HCT116 (cell line): ENCODE measurements at regions not wholly inside any gene's neighbourhood (a gene's known extent, or its start where the extent isn't known, plus 50 kb on each side); places are given as distances from the start of the nearest gene placed in this dataset.

Source experiments
- ATAC-seq: fragments of 200-7000 bp; cut with Tn5 transposase; 2 replicates; pipeline ENCODE4 v1.9.1; 2020; ENCODE audit warnings: mild to moderate bottlenecking, moderate library complexity
- BruUV-seq: library from RNA; stranded (reverse); fragments of 400-500 nt; replicated peaks from 2 replicates; lab custom pipeline; 2021; lab: Mats Ljungman, UMichigan
- CTCF ChIA-PET: fragments of 300-600 bp; sonication (Branson Sonifier 250); formaldehyde crosslinking; loops from one replicate; lab custom pipeline; 2021; ENCODE audit warnings: antibody characterized with exemption; lab: Charles Lee
- POLR2A ChIA-PET: fragments of 300-600, 350-600 bp; sonication (Branson Sonifier 250); formaldehyde crosslinking; loops from one replicate; lab custom pipeline; 2021; ENCODE audit warnings: antibody characterized with exemption; lab: Charles Lee
- RAD21 ChIA-PET, 2 experiments: fragments of 300-600 bp; sonication (Branson Sonifier 250); formaldehyde crosslinking; loops; one replicate each; lab custom pipeline; 2023; ENCODE audit warnings: low total read pairs in 2 of 2; ENCODE audit not compliant: uncharacterized antibody in 2 of 2, unreplicated experiment in 2 of 2, low non-redundant PET in 1 of 2; lab: Charles Lee
- DNase-seq: peaks from one replicate; pipeline ENCODE4 v3.0.0-alpha.2; 2010; ENCODE audit warnings: low read depth, low spot score
- H2AFZ ChIP-seq: fragments of 200-600 bp; shearing (Covaris generic), sonication (generic); 2 replicates; pipeline ENCODE4 v1.6.1; 2017; ENCODE audit warnings: low read depth, mixed run types, mixed read lengths, antibody characterized with exemption, low read length; ENCODE audit not compliant: poor library complexity, severe bottlenecking
- H3K27ac ChIP-seq: 2 replicates; pipeline ENCODE4 v1.5.1; 2012; ENCODE audit warnings: low read depth, low read length
- H3K27me3 ChIP-seq: fragments of 200-600 bp; sonication (generic); 2 replicates; pipeline ENCODE4 v1.6.1; 2016; ENCODE audit warnings: mixed run types, low read length, mixed read lengths; ENCODE audit not compliant: insufficient read depth
- H3K36me3 ChIP-seq, 2 experiments: fragments of 200-500 bp in 1 of 2; fragments of 200-600 bp in 1 of 2; sonication (Bioruptor generic) in 1 of 2; sonication (generic) in 1 of 2; 2 replicates each; pipeline versions ENCODE4 v1.5.1 to v1.6.1; 2014 to 2016; ENCODE audit warnings: low read length in 2 of 2, inconsistent platforms in 1 of 2, mixed read lengths in 1 of 2, mixed run types in 1 of 2; ENCODE audit not compliant: insufficient read depth in 2 of 2, control insufficient read depth in 1 of 2
- H3K4me1 ChIP-seq, 2 experiments: fragments of 200-600 bp in 1 of 2; sonication (generic) in 1 of 2; 2 replicates each; pipeline versions ENCODE4 v1.5.1 to v1.6.1; 2012 to 2017; ENCODE audit warnings: low read length in 2 of 2, inconsistent platforms in 1 of 2, mild to moderate bottlenecking in 1 of 2, mixed read lengths in 1 of 2, mixed run types in 1 of 2, moderate library complexity in 1 of 2; ENCODE audit not compliant: insufficient read depth in 2 of 2, control insufficient read depth in 1 of 2
- H3K4me2 ChIP-seq: fragments of 200-600 bp; sonication (generic); 2 replicates; pipeline ENCODE4 v1.6.1; 2017; ENCODE audit warnings: mixed run types, low read length, mixed read lengths
- H3K4me3 ChIP-seq, 2 experiments: fragments of 200-600 bp in 1 of 2; sonication (generic) in 1 of 2; replicated peaks in 1 of 2; 2 replicates each; pipeline ENCODE4 v1.5.1; 2011 to 2016; ENCODE audit warnings: low read length in 2 of 2, control low read depth in 1 of 2, low read depth in 1 of 2, mild to moderate bottlenecking in 1 of 2, mixed read lengths in 1 of 2, mixed run types in 1 of 2
- H3K79me2 ChIP-seq: fragments of 200-600 bp; sonication (generic); 2 replicates; pipeline ENCODE4 v1.6.1; 2017; ENCODE audit warnings: mild to moderate bottlenecking, mixed run types, low read length, moderate library complexity, mixed read lengths; ENCODE audit not compliant: insufficient read depth
- H3K9ac ChIP-seq: fragments of 200-600 bp; sonication (generic); 2 replicates; pipeline ENCODE4 v1.6.1; 2016; ENCODE audit warnings: low read length, mixed read lengths
- H3K9me2 ChIP-seq: fragments of 200-600 bp; sonication (generic), shearing (Covaris generic); 2 replicates; pipeline ENCODE4 v1.6.1; 2017; ENCODE audit warnings: mixed run types, mild to moderate bottlenecking, moderate library complexity; ENCODE audit not compliant: insufficient read depth
- H3K9me3 ChIP-seq, 2 experiments: fragments of 200-500 bp in 1 of 2; fragments of 200-600 bp in 1 of 2; sonication (Bioruptor generic) in 1 of 2; sonication (generic) in 1 of 2; 2 replicates each; pipeline ENCODE4 v1.6.1; 2014 to 2017; ENCODE audit warnings: low read length in 2 of 2, mixed read lengths in 2 of 2, inconsistent platforms in 1 of 2, low read depth in 1 of 2, mild to moderate bottlenecking in 1 of 2, mixed run types in 1 of 2, moderate library complexity in 1 of 2; ENCODE audit not compliant: control insufficient read depth in 1 of 2, insufficient read depth in 1 of 2
- H4K20me1 ChIP-seq: fragments of 200-600 bp; sonication (generic), shearing (Covaris generic); 2 replicates; pipeline ENCODE4 v1.6.1; 2017; ENCODE audit warnings: mixed run types, mild to moderate bottlenecking, moderate library complexity; ENCODE audit not compliant: insufficient read depth
- CBX3 ChIP-seq: IDR thresholded peaks from 2 replicates; pipeline ENCODE4 v1.6.1; 2012; ENCODE audit warnings: low read depth
- ELF1 ChIP-seq: IDR thresholded peaks from 2 replicates; pipeline ENCODE4 v1.6.1; 2012; ENCODE audit warnings: low read depth, borderline replicate concordance
- EZH2 ChIP-seq: fragments of 200-600 bp; sonication (generic); IDR thresholded peaks from 2 replicates; pipeline ENCODE4 v1.6.1; 2017; ENCODE audit warnings: antibody characterized with exemption, mixed run types
- JUND ChIP-seq: IDR thresholded peaks from 2 replicates; pipeline ENCODE4 v1.6.1; 2012
- MAX ChIP-seq: IDR thresholded peaks from 2 replicates; pipeline ENCODE4 v1.6.1; 2012
- POLR2A ChIP-seq: IDR thresholded peaks from 2 replicates; pipeline ENCODE4 v1.7.0; 2011; ENCODE audit warnings: borderline replicate concordance; ENCODE audit not compliant: insufficient read depth, insufficient read length; ENCODE audit errors: extremely low read depth
- POLR2AphosphoS5 ChIP-seq: IDR thresholded peaks from 2 replicates; pipeline ENCODE4 v1.6.1; 2011; ENCODE audit warnings: mild to moderate bottlenecking, low read depth, low read length, moderate library complexity
- RAD21 ChIP-seq: IDR thresholded peaks from 2 replicates; pipeline ENCODE4 v1.6.1; 2012; ENCODE audit warnings: low read depth, mild to moderate bottlenecking
- SIN3A ChIP-seq: IDR thresholded peaks from 2 replicates; pipeline ENCODE4 v1.6.1; 2012; ENCODE audit warnings: low read depth
- SRF ChIP-seq: IDR thresholded peaks from 2 replicates; pipeline ENCODE4 v1.6.1; 2012; ENCODE audit warnings: low read depth
- TCF7L2 ChIP-seq: IDR thresholded peaks from 2 replicates; pipeline ENCODE4 v1.7.0; 2011; ENCODE audit warnings: borderline replicate concordance, inconsistent platforms; ENCODE audit not compliant: insufficient read depth, insufficient read length; ENCODE audit errors: extremely low read depth
- ZBTB33 ChIP-seq: IDR thresholded peaks from 2 replicates; pipeline ENCODE4 v1.6.1; 2011; ENCODE audit warnings: mild to moderate bottlenecking, low read length, moderate library complexity; ENCODE audit not compliant: insufficient replicate concordance; ENCODE audit errors: extremely low read depth
- ZFX ChIP-seq: fragments of 450-650 bp; IDR thresholded peaks from 2 replicates; pipeline ENCODE4 v1.6.1; 2017
- ZNF274 ChIP-seq: fragments of 200-500 bp; sonication (Bioruptor generic); IDR thresholded peaks from 2 replicates; pipeline ENCODE4 v1.6.1; 2014; ENCODE audit warnings: mild to moderate bottlenecking, low read depth, low read length, inconsistent platforms
- intact Hi-C: fragments of 100-400 bp; cut with micrococcal nuclease; formaldehyde crosslinking; loops from 2 replicates; pipeline ENCODE4 v1.10.0; 2022
- TF ChIP-seq, protein P1 (sequence below): IDR thresholded peaks from 2 replicates; pipeline ENCODE4 v1.6.1; 2012; ENCODE audit warnings: low read depth
- TF ChIP-seq, protein P2 (sequence below), 3 experiments: fragments of 200-600 bp in 1 of 3; sonication (generic) in 1 of 3; IDR thresholded peaks in 2 of 3; conservative IDR thresholded peaks in 1 of 3; 2 replicates each; pipeline ENCODE4 v1.5.1; 2012 to 2017; ENCODE audit warnings: low read depth in 2 of 3, low read length in 2 of 3, antibody characterized with exemption in 1 of 3, borderline replicate concordance in 1 of 3, control low read depth in 1 of 3, mild to moderate bottlenecking in 1 of 3, mixed read lengths in 1 of 3, mixed run types in 1 of 3, moderate library complexity in 1 of 3; ENCODE audit not compliant: insufficient read depth in 1 of 3
- TF ChIP-seq, protein P3 (sequence below): IDR thresholded peaks from 2 replicates; pipeline ENCODE4 v1.6.1; 2012

- TF ChIP-seq, protein P1, sequence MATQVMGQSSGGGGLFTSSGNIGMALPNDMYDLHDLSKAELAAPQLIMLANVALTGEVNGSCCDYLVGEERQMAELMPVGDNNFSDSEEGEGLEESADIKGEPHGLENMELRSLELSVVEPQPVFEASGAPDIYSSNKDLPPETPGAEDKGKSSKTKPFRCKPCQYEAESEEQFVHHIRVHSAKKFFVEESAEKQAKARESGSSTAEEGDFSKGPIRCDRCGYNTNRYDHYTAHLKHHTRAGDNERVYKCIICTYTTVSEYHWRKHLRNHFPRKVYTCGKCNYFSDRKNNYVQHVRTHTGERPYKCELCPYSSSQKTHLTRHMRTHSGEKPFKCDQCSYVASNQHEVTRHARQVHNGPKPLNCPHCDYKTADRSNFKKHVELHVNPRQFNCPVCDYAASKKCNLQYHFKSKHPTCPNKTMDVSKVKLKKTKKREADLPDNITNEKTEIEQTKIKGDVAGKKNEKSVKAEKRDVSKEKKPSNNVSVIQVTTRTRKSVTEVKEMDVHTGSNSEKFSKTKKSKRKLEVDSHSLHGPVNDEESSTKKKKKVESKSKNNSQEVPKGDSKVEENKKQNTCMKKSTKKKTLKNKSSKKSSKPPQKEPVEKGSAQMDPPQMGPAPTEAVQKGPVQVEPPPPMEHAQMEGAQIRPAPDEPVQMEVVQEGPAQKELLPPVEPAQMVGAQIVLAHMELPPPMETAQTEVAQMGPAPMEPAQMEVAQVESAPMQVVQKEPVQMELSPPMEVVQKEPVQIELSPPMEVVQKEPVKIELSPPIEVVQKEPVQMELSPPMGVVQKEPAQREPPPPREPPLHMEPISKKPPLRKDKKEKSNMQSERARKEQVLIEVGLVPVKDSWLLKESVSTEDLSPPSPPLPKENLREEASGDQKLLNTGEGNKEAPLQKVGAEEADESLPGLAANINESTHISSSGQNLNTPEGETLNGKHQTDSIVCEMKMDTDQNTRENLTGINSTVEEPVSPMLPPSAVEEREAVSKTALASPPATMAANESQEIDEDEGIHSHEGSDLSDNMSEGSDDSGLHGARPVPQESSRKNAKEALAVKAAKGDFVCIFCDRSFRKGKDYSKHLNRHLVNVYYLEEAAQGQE, result no peak
- TF ChIP-seq ELF1, result no peak
- no peak for TF ChIP-seq MAX
- no peak for TF ChIP-seq RAD21
- TF ChIP-seq, protein P2, sequence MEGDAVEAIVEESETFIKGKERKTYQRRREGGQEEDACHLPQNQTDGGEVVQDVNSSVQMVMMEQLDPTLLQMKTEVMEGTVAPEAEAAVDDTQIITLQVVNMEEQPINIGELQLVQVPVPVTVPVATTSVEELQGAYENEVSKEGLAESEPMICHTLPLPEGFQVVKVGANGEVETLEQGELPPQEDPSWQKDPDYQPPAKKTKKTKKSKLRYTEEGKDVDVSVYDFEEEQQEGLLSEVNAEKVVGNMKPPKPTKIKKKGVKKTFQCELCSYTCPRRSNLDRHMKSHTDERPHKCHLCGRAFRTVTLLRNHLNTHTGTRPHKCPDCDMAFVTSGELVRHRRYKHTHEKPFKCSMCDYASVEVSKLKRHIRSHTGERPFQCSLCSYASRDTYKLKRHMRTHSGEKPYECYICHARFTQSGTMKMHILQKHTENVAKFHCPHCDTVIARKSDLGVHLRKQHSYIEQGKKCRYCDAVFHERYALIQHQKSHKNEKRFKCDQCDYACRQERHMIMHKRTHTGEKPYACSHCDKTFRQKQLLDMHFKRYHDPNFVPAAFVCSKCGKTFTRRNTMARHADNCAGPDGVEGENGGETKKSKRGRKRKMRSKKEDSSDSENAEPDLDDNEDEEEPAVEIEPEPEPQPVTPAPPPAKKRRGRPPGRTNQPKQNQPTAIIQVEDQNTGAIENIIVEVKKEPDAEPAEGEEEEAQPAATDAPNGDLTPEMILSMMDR (IDR thresholded peaks at IDR 0.05 in 2 of 3, conservative IDR thresholded peaks at IDR 0.05 in 1 of 3; ENCODE audit: borderline replicate concordance in 1 of 3, insufficient read depth in 1 of 3, low read depth in 2 of 3, low read length in 2 of 3), result no peak
Measured at GRCh38 chr2:77633601-77634000, 111.4 kb upstream of the LRRTM4 start (continued).

DNA sequence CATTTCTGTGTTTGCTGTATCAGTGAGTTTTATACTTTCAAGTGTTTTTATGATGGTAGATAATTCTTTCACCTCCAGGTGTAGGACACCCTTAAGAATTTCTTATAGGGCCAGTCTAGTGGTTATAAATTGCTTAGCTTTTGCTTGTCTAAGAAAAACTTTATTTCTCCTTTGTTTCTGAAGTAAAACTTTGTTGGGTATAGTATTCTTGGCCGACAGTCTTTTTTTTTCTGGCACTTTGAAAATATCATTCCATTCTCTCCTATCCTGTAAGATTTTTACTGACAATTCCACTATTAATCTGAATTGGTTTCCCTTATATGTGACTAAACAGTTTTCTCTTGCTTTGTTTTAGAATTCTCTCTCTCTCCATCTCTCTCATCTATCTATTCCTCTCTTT is 118.7 kb upstream of the LRRTM4 start:
- Histone ChIP-seq H3K79me2 (no peaks in the 10 kb centered on the region), H3K9me3 (peaks cover 4 to 9% of the 10 kb centered on the region in 2 experiments; a peak in 3 of 4 replicates), H3K4me3 (no peak overlapping the region), H4K20me1 (no peaks in the 10 kb centered on the region), H2AFZ (no peak overlapping the region), H3K4me2 (no peak overlapping the region), H3K36me3 (no peaks in the 10 kb centered on the region), H3K27me3 (no peaks in the 10 kb centered on the region), H3K9me2 (no peaks in the 10 kb centered on the region), H3K27ac (no peak overlapping the region), H3K9ac (no peak overlapping the region), H3K4me1 (no peaks in the 10 kb centered on the region)
- CTCF ChIA-PET, result no interaction called here
- DNase-seq (no peak), ATAC-seq (no peak)
- TF ChIP-seq POLR2AphosphoS5 (no peak), JUND (no peak), EZH2 (no peak), RAD21 (no peak), ZBTB33 (no peak), TCF7L2 (no peak), ZFX (no peak), POLR2A (no peak), ZNF274 (no peak), SRF (no peak), CBX3 (no peak), SIN3A (no peak)
- TF ChIP-seq, protein P3, sequence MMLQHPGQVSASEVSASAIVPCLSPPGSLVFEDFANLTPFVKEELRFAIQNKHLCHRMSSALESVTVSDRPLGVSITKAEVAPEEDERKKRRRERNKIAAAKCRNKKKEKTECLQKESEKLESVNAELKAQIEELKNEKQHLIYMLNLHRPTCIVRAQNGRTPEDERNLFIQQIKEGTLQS, result no peak
- intact Hi-C loops, result no loop called here
- RAD21 ChIA-PET, result no interaction called here
- BruUV-seq, result no TSS peak
- POLR2A ChIA-PET, result no interaction called here
